HepG2 (cell line): ENCODE measurements at regions not wholly inside any gene's neighbourhood (a gene's known extent, or its start where the extent isn't known, plus 50 kb on each side); places are given as distances from the start of the nearest gene placed in this dataset.
A peak's percentile ranks its signal among the peaks of the same experiment; 100 is the strongest.

Source experiments
- ATAC-seq: fragments of 200-7000 bp; cut with Tn5 transposase; 3 replicates; pipeline ENCODE4 v1.9.1; 2020; ENCODE audit warnings: mild to moderate bottlenecking, moderate library complexity
- BruUV-seq: library from RNA; stranded (reverse); fragments of 400-500 nt; replicated peaks from 2 replicates; lab custom pipeline; 2021; lab: Mats Ljungman, UMichigan
- CTCF ChIA-PET: fragments of 300-600 bp; formaldehyde crosslinking; extraction: SDS; loops from one replicate; lab custom pipeline; 2021; ENCODE audit warnings: low total read pairs, inconsistent platforms, low intra/inter-chr PET ratio; lab: Yijun Ruan, JAX
- POLR2A ChIA-PET: fragments of 350-600 bp; sonication (Branson Sonifier 250); formaldehyde crosslinking; loops from one replicate; lab custom pipeline; 2020; ENCODE audit warnings: antibody characterized with exemption, inconsistent platforms; lab: Yijun Ruan, JAX
- DNase-seq: peaks from one replicate; pipeline ENCODE4 v3.0.0-alpha.2; 2015; ENCODE audit warnings: low spot score
- FAIRE-seq: peaks from 3 replicates; lab custom pipeline; 2011; peaks lifted over from hg19 to GRCh38; lab: Jason Lieb, UNC
- H2AFZ ChIP-seq: one replicate; pipeline ENCODE4 v1.6.1; 2011; ENCODE audit warnings: low read length, inconsistent platforms
- H3K27ac ChIP-seq: fragments of 300-600 bp; 3 replicates; pipeline ENCODE4 v1.8.0; 2011; ENCODE audit warnings: mixed run types, mild to moderate bottlenecking, mixed read lengths, low read length, inconsistent platforms; ENCODE audit not compliant: insufficient read depth; ENCODE audit errors: extremely low read length
- H3K27me3 ChIP-seq, 2 experiments: fragments of 200-600 bp in 1 of 2; 2 replicates in 1 of 2; 3 replicates in 1 of 2; pipeline versions ENCODE4 v1.6.0 to v1.8.0; 2011; ENCODE audit warnings: low read length in 2 of 2, mild to moderate bottlenecking in 2 of 2, moderate library complexity in 2 of 2, inconsistent platforms in 1 of 2; ENCODE audit not compliant: insufficient read depth in 2 of 2, control insufficient read depth in 1 of 2
- H3K36me3 ChIP-seq, 2 experiments: fragments of 200-600 bp in 1 of 2; replicated peaks in 1 of 2; 2 replicates in 1 of 2; 3 replicates in 1 of 2; pipeline versions ENCODE4 v1.5.1 to v1.8.0; 2011; ENCODE audit warnings: low read length in 2 of 2, inconsistent platforms in 1 of 2; ENCODE audit not compliant: insufficient read depth in 2 of 2, control insufficient read depth in 1 of 2
- H3K4me1 ChIP-seq: 2 replicates; pipeline ENCODE4 v1.5.1; 2012; ENCODE audit warnings: low read length, inconsistent platforms; ENCODE audit not compliant: insufficient read depth
- H3K4me2 ChIP-seq: 2 replicates; pipeline ENCODE4 v1.6.0; 2011; ENCODE audit warnings: low read depth, low read length, inconsistent platforms
- H3K4me3 ChIP-seq, 3 experiments: fragments of 200-600 bp in 1 of 3; sonication (generic), shearing (Covaris generic) in 1 of 3; replicated peaks in 1 of 3; 2 replicates each; pipeline ENCODE4 v1.5.1; 2011 to 2016; ENCODE audit warnings: low read length in 3 of 3, inconsistent platforms in 2 of 3, low read depth in 2 of 3, mild to moderate bottlenecking in 2 of 3, control low read depth in 1 of 3, mixed read lengths in 1 of 3; ENCODE audit not compliant: insufficient read depth in 1 of 3
- H3K79me2 ChIP-seq: one replicate; pipeline ENCODE4 v1.6.1; 2011; ENCODE audit warnings: low read length, inconsistent platforms; ENCODE audit not compliant: insufficient read depth
- H3K9ac ChIP-seq: 2 replicates; pipeline ENCODE4 v1.6.0; 2011; ENCODE audit warnings: mild to moderate bottlenecking, low read depth, low read length, inconsistent platforms; ENCODE audit not compliant: insufficient read depth
- H3K9me3 ChIP-seq: 2 replicates; pipeline ENCODE4 v1.5.1; 2012; ENCODE audit warnings: mild to moderate bottlenecking, low read length
- H4K20me1 ChIP-seq: 2 replicates; pipeline ENCODE4 v1.6.0; 2011; ENCODE audit warnings: inconsistent platforms, mild to moderate bottlenecking, low read length, moderate library complexity; ENCODE audit not compliant: insufficient read depth
- IKZF1 ChIP-seq: fragments of 450-650 bp; IDR thresholded peaks from 2 replicates; pipeline ENCODE4 v1.7.1; 2016
- MAFF ChIP-seq: IDR thresholded peaks from 2 replicates; pipeline ENCODE4 v1.6.1; 2011; ENCODE audit warnings: low read depth, low read length, improper control_type of control experiment
- MAFK ChIP-seq, 2 experiments: IDR thresholded peaks in 1 of 2; conservative IDR thresholded peaks in 1 of 2; 2 replicates each; pipeline ENCODE4 v1.6.1; 2011; ENCODE audit warnings: improper control_type of control experiment in 2 of 2, low read length in 2 of 2
- NFRKB ChIP-seq: fragments of 450-650 bp; IDR thresholded peaks from 2 replicates; pipeline ENCODE4 v1.6.1; 2017
- TEAD2 ChIP-seq: sonication (generic); formaldehyde crosslinking; IDR thresholded peaks from 2 replicates; pipeline ENCODE4 v1.9.0; 2021; ENCODE audit warnings: missing genetic modification reagents
- ZNF331 ChIP-seq: sonication (generic); formaldehyde crosslinking; IDR thresholded peaks from 2 replicates; pipeline ENCODE4 v1.4.0; 2020; ENCODE audit warnings: missing genetic modification reagents
- ZNF441 ChIP-seq: sonication (generic); formaldehyde crosslinking; IDR thresholded peaks from 2 replicates; pipeline ENCODE4 v1.7.0; 2021; ENCODE audit warnings: missing genetic modification reagents, borderline replicate concordance
- WGBS: methylation state at CpG from one replicate; pipeline ENCODE4 v1.1.6; 2017; ENCODE audit warnings: low lambda C conversion rate; 5-methylcytosine and 5-hydroxymethylcytosine counted together
- in situ Hi-C: cut with HindIII; loops from 2 replicates; pipeline ENCODE4 v1.10.0; 2017; ENCODE audit warnings: low pct_unique_long_range_greater_than_20kb; ENCODE audit not compliant: extremely low pct_ligation_motif_present
- intact Hi-C: fragments of 100-400 bp; cut with micrococcal nuclease; formaldehyde crosslinking; loops from one replicate; pipeline ENCODE4 v1.10.0; 2022; ENCODE audit not compliant: unreplicated experiment

DNA sequence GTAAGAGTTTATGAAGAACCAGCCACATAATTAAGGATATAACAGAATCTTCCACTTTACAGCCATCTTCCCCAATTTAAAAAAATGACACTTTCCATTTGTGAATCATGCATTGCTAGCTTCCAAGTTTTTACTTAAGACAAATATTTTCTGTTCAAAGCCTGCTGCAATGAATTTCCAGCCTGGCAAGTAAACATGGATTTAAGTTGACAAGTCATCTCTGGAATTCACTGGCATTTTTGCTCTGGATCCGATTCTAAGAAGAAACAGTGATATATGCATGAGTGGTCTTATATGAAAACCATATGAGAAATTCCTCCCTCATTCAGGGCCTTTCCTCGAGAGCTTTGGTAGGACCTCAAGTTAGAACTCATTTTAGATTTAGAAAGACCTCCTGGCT lies 116.1 kb upstream of the CDCA7L start:
- BruUV-seq = no TSS peak
- in situ Hi-C loops = no loop called here
- H4K20me1 ChIP-seq = no peaks in the 10 kb centered on the region
- H3K27ac ChIP-seq = no peak overlapping the region
- CTCF ChIA-PET = no interaction called here
- POLR2A ChIA-PET = no interaction called here
- no peak for ATAC-seq
- no peak overlapping the region for H3K9ac ChIP-seq
- no peak overlapping the region for H3K4me3 ChIP-seq
- H2AFZ ChIP-seq = no peak overlapping the region
- 4% methylated on average over 2 of the region's 2 CpGs for WGBS
- no peaks in the 10 kb centered on the region for H3K79me2 ChIP-seq
- no peaks in the 10 kb centered on the region for H3K36me3 ChIP-seq
- H3K27me3 ChIP-seq = peaks cover 0 to 11% of the 10 kb centered on the region in 2 experiments; a peak in 2 of 5 replicates
- no peak for FAIRE-seq
- H3K9me3 ChIP-seq = no peaks in the 10 kb centered on the region
- H3K4me2 ChIP-seq = no peak overlapping the region
- H3K4me1 ChIP-seq = no peaks in the 10 kb centered on the region
- intact Hi-C loops = no loop called here
- TF ChIP-seq ZNF441 (CRISPR knock-in tag) = no peak
- TF ChIP-seq NFRKB = no peak
- no peak for TF ChIP-seq TEAD2
- DNase-seq = no peak

DNA sequence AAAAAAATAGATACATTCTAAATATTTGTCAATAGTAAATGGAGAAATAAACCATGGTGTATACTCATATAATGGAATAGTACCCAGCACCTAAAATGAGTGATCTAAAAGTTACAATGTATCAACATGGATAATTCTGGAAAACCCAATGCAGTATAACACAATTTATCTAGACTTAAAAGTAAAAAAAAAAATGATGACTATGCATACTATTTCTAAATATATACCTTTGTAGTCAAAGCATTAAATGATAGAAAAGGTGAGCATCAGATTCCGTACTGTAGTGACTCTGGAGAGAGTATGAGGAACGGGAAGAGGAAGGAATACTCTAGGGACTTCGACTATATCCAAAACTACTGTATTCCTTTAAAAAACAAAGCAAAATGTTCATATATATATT lies 115.2 kb upstream of the CDCA7L start:
- H3K27me3 ChIP-seq = peaks cover 0 to 8% of the 10 kb centered on the region in 2 experiments; a peak in 1 of 5 replicates
- no peaks in the 10 kb centered on the region for H3K79me2 ChIP-seq
- WGBS = 2% methylated on average over 3 of the region's 3 CpGs
- H3K4me3 ChIP-seq = no peak overlapping the region
- H3K4me2 ChIP-seq = no peak overlapping the region
- no peak for ATAC-seq
- TF ChIP-seq ZNF331 (CRISPR knock-in tag) = no peak
- TF ChIP-seq MAFK (conservative IDR thresholded peaks at IDR 0.05 in 1 of 2, IDR thresholded peaks at IDR 0.05 in 1 of 2; ENCODE audit: low read length in 2 of 2) = peak; percentile 52 to 68
- peak; percentile 62; the same call in 1 of the 2 replicates for TF ChIP-seq MAFF
- no peak for TF ChIP-seq IKZF1
- POLR2A ChIA-PET = no interaction called here
- H3K36me3 ChIP-seq = no peaks in the 10 kb centered on the region
- BruUV-seq = no TSS peak
- no peaks in the 10 kb centered on the region for H4K20me1 ChIP-seq
- DNase-seq = no peak
- H3K9me3 ChIP-seq = no peaks in the 10 kb centered on the region
- in situ Hi-C loops = no loop called here
- intact Hi-C loops = no loop called here
- H3K9ac ChIP-seq = no peak overlapping the region
- CTCF ChIA-PET = no interaction called here
- no peak overlapping the region for H2AFZ ChIP-seq
- H3K27ac ChIP-seq = no peak overlapping the region
- no peaks in the 10 kb centered on the region for H3K4me1 ChIP-seq
- no peak for FAIRE-seq
